ENCODE measurements at regions not wholly inside any gene's neighbourhood (a gene's known extent, or its start where the extent isn't known, plus 50 kb on each side); places are given as distances from the start of the nearest gene placed in this dataset.

- no peak for TF ChIP-seq CTCF (IDR thresholded peaks at IDR 0.05; ENCODE audit: insufficient read depth, low read depth, low read length, missing control alignments)
- DNase-seq (ENCODE audit: low read depth) = no peak
- no peak overlapping the region for H3K4me3 ChIP-seq (ENCODE audit: low read depth, low read length)
Observed at GRCh38 chr10:129102906-129103693, 363.9 kb upstream of the MGMT start.

GRCh38 chr10:129104266-129105045 lies 362.6 kb upstream of the MGMT start:
- no peak overlapping the region for H3K4me3 ChIP-seq (ENCODE audit: low read depth, low read length)
- TF ChIP-seq CTCF (IDR thresholded peaks at IDR 0.05; ENCODE audit: insufficient read depth, low read depth, low read length, missing control alignments) = no peak
- no peak for DNase-seq (ENCODE audit: low read depth)

- H3K4me3 ChIP-seq (ENCODE audit: low read depth, low read length) = no peak overlapping the region
- TF ChIP-seq CTCF (IDR thresholded peaks at IDR 0.05; ENCODE audit: insufficient read depth, low read depth, low read length, missing control alignments) = no peak
- DNase-seq (ENCODE audit: low read depth) = no peak
Observed at GRCh38 chr10:129105266-129105665, 361.8 kb upstream of the MGMT start.

GRCh38 chr10:129106314-129106713 lies 360.7 kb upstream of the MGMT start:
- TF ChIP-seq CTCF (IDR thresholded peaks at IDR 0.05; ENCODE audit: insufficient read depth, low read depth, low read length, missing control alignments) = no peak
- DNase-seq (ENCODE audit: low read depth) = no peak
- no peak overlapping the region for H3K4me3 ChIP-seq (ENCODE audit: low read depth, low read length)

- DNase-seq (ENCODE audit: low read depth) = no peak
- H3K4me3 ChIP-seq (ENCODE audit: low read depth, low read length) = no peak overlapping the region
- no peak for TF ChIP-seq CTCF (IDR thresholded peaks at IDR 0.05; ENCODE audit: insufficient read depth, low read depth, low read length, missing control alignments)
Observed at GRCh38 chr10:129107525-129107924, 359.5 kb upstream of the MGMT start.

GRCh38 chr10:129108378-129108777 lies 358.7 kb upstream of the MGMT start:
- no peak for DNase-seq (ENCODE audit: low read depth)
- no peak overlapping the region for H3K4me3 ChIP-seq (ENCODE audit: low read depth, low read length)
- no peak for TF ChIP-seq CTCF (IDR thresholded peaks at IDR 0.05; ENCODE audit: insufficient read depth, low read depth, low read length, missing control alignments)

Data from GM12865 (cell line).